ENCODE measurements at regions not wholly inside any gene's neighbourhood (a gene's known extent, or its start where the extent isn't known, plus 50 kb on each side); places are given as distances from the start of the nearest gene placed in this dataset.

DNA sequence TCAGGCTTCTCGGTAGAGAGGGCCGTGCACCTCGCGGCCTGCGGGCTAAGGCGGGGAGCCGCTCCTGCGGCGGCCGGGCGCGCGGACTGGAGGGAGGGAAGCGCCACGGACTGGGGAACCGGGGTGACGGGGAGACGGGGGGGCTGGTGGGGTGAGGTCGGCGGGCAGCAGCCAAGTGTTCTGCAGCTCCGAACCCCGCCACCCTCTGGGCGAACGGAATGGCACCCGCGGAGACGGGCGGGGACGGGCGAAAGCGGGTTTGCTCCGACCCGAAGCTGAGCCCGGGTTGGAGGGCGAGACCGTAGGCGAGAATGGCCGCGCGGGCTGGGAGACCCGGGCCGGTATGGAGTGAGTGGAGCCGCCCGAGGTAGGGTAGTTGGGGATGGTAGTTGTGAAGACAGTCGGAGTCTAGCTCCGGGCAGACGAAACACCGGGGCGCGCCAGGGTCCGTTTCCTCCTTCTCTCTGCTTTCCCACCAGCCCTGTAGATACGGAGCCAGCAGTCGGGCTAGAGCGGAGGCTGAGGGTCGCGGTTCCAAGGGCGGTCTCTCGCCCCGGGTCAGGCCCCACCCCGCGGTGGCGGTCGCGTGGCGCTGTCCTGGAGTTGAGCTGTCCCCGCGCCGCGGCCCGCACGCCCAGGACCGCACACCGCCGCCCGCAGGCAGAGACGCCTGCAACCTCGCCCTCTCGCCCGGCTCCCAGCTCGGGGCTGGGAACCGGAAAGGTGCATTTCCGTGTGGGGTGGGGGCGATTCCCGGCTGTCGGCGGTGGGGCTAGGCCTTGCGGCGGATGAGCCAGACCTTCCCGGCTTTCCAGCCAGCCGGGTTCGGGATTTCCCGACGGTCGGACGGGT lies 160.3 kb upstream of the SIX2 start:
- H3K27ac ChIP-seq (ENCODE audit: low read length) = no peak overlapping the region
- peak overlapping the region; percentile 6 for H3K4me3 ChIP-seq (ENCODE audit: low read length)
- H3K36me3 ChIP-seq (ENCODE audit: control insufficient read depth, insufficient read depth, low read length) = no peaks in the 10 kb centered on the region
- H3K27me3 ChIP-seq (ENCODE audit: control insufficient read depth, insufficient read depth, low read length) = peaks cover 81% of the 10 kb centered on the region
- no CpG with 5 or more reads among the region's 95 CpGs for WGBS (ENCODE audit: insufficient coverage, low lambda C conversion rate)
- H3K9me3 ChIP-seq (ENCODE audit: control insufficient read depth, low read depth, low read length) = peaks cover 6% of the 10 kb centered on the region
- H3K4me1 ChIP-seq (ENCODE audit: control insufficient read depth, insufficient read depth, low read length) = no peaks in the 10 kb centered on the region
- DNase-seq = peak in 1 of 2 donors; percentile 35

DNA sequence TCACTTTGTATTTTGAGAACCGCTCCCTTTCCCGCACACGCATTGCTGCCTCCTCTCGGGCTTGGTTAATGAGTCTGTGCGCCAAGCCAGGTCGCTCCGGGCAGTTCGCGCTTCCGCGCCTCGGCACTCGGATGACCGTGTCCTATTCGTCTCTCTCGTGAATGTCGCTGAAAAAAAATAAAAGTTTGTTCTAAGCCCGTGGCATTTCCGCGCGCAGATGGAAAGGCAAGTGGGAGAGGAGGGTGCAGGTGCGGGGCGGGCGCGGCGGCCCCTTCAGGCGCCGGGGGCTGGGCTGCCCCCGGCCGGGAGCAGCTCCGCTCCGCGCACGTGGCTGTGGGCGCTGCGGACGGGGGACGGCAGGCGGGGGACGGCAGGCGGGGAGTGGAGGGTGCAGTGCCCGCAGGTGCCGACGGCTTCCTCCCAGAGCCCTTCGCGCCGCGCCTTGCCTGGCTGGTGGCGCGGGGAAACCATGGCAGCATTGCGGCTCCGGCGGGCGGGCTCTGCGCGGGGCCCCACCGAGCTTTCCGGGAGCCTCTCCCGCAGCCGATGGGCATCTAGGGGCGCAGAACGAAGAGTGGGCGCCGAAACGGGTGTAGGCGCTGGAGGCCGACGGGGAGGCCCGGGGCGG lies 159.6 kb upstream of the SIX2 start:
- no CpG with 5 or more reads among the region's 70 CpGs for WGBS (ENCODE audit: insufficient coverage, low lambda C conversion rate)
- H3K4me3 ChIP-seq (ENCODE audit: low read length) = no peak overlapping the region
- peaks cover 81% of the 10 kb centered on the region for H3K27me3 ChIP-seq (ENCODE audit: control insufficient read depth, insufficient read depth, low read length)
- DNase-seq = peak in 1 of 2 donors; percentile 19
- no peaks in the 10 kb centered on the region for H3K4me1 ChIP-seq (ENCODE audit: control insufficient read depth, insufficient read depth, low read length)
- peaks cover 6% of the 10 kb centered on the region for H3K9me3 ChIP-seq (ENCODE audit: control insufficient read depth, low read depth, low read length)
- no peaks in the 10 kb centered on the region for H3K36me3 ChIP-seq (ENCODE audit: control insufficient read depth, insufficient read depth, low read length)
- no peak overlapping the region for H3K27ac ChIP-seq (ENCODE audit: low read length)

DNA sequence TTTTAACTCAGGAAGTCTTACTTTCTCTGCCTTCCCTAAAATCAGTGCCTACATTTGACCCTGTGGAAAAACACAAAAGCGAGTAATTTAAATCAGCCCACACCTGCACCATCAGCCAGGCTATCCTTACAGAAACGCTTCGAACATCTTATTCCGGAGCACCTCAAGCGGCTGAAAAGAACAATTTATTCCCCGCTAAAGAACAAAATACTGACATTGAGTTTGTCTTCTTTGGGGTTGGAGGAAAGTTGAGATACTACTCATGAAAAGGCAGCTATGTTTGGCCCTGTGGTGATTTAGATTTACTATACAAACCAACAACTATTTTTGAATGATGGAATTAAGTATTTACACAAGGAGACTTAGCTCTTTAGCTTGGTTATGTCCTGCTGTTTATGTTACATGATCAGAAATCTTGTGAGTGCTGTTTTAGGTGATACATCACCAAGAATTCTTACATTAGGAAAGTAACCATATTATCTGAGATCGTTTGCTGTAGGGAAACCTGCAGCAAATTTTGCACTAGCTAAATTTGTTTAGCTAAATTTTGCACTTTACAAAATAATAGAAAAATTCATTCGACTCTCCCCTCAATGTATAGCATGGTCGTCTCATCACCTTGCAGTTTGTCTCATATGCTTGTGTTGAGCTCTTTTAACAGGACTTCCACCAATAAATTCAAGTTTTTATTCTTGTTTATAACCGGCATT lies 158.8 kb upstream of the SIX2 start:
- Histone ChIP-seq H3K4me1 (ENCODE audit: control insufficient read depth, insufficient read depth, low read length) (no peaks in the 10 kb centered on the region), H3K27me3 (ENCODE audit: control insufficient read depth, insufficient read depth, low read length) (peaks cover 79% of the 10 kb centered on the region), H3K36me3 (ENCODE audit: control insufficient read depth, insufficient read depth, low read length) (no peaks in the 10 kb centered on the region), H3K4me3 (ENCODE audit: low read length) (no peak overlapping the region), H3K27ac (ENCODE audit: low read length) (no peak overlapping the region), H3K9me3 (ENCODE audit: control insufficient read depth, low read depth, low read length) (peaks cover 6% of the 10 kb centered on the region)
- no peak for DNase-seq
- WGBS (ENCODE audit: insufficient coverage, low lambda C conversion rate) = 0% methylated on average over 3 of the region's 10 CpGs

DNA sequence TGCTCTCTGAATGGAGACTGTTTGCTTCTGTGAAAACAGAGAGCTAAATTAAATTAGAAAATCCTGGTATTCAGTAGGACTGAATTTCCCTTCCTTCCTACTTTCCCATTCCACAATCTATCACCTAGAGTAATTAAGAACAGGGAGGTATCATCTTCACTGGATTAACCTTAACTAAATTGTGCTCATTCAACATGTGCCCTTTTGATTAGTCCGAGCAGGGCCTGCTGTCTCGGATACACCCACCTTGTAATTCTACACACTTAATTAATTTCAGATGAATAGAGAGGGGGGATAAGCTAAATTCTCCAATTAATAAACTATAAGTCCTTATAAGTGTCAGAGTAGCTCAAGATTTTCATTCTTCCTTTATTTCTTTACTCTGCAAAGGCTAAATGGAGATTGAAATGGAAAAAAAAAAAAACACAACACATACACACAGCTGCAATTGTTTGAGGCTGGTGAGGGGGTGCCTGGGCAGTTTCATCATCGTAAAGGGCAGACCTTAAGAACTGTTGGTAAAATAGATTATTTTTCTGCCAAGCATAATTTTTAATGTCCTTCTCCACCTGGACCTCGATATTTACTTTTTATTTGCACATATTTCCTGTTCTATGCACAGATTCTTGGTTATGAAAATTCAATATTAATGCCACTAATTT lies 157.1 kb upstream of the SIX2 start:
- Histone ChIP-seq H3K4me3 (ENCODE audit: low read length) (no peak overlapping the region), H3K4me1 (ENCODE audit: control insufficient read depth, insufficient read depth, low read length) (no peaks in the 10 kb centered on the region), H3K27me3 (ENCODE audit: control insufficient read depth, insufficient read depth, low read length) (peaks cover 80% of the 10 kb centered on the region), H3K27ac (ENCODE audit: low read length) (no peak overlapping the region), H3K9me3 (ENCODE audit: control insufficient read depth, low read depth, low read length) (peaks cover 6% of the 10 kb centered on the region), H3K36me3 (ENCODE audit: control insufficient read depth, insufficient read depth, low read length) (no peaks in the 10 kb centered on the region)
- no peak for DNase-seq
- WGBS (ENCODE audit: insufficient coverage, low lambda C conversion rate) = 64% methylated on average over 2 of the region's 4 CpGs

DNA sequence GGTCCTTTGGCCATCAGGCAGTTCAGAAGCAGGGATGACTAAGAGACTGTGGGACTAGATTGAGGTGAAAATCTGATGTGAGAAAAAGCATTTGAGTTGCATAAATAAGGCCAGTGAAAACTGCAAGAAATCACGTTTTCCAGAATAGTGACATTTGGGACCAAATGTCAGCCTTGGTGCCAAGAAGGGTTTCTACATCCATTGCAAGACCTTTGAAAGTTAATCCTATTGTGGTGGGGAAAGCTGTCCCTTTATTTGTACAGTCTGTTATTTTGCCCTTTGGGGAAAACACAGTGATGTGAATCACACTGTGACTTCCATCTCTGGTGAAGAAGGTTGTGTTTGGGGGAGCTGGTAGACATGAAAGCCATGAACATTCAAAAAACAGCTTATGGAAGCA lies 153.5 kb upstream of the SIX2 start:
- H3K27ac ChIP-seq (ENCODE audit: low read length) = no peak overlapping the region
- DNase-seq = no peak
- WGBS (ENCODE audit: insufficient coverage, low lambda C conversion rate) = no CpG with 5 or more reads among the region's 1 CpG
- no peaks in the 10 kb centered on the region for H3K36me3 ChIP-seq (ENCODE audit: control insufficient read depth, insufficient read depth, low read length)
- peaks cover 58% of the 10 kb centered on the region for H3K27me3 ChIP-seq (ENCODE audit: control insufficient read depth, insufficient read depth, low read length)
- no peak overlapping the region for H3K4me3 ChIP-seq (ENCODE audit: low read length)
- H3K4me1 ChIP-seq (ENCODE audit: control insufficient read depth, insufficient read depth, low read length) = no peaks in the 10 kb centered on the region
- H3K9me3 ChIP-seq (ENCODE audit: control insufficient read depth, low read depth, low read length) = no peaks in the 10 kb centered on the region

DNA sequence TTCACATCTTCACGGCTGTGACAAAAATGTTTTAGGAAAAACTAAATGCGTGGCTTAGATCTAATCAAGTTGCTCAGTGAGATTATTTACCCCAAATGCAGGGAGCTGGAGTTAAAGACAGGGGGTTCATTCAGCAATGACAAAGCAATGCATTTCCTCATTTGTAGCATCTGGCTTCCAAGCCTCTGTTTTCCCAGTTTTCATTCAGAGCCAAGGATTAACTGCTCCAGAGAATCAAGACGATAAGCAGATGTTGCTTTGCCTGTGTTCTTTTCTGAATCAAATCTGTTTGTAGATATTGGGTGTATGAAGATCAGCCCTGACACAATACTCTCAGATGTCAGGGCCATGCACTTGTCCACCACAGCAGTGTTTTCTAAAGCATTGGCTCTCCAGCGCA lies 147.4 kb upstream of the SIX2 start:
- peaks cover 23% of the 10 kb centered on the region for H3K27me3 ChIP-seq (ENCODE audit: control insufficient read depth, insufficient read depth, low read length)
- H3K4me1 ChIP-seq (ENCODE audit: control insufficient read depth, insufficient read depth, low read length) = no peaks in the 10 kb centered on the region
- H3K9me3 ChIP-seq (ENCODE audit: control insufficient read depth, low read depth, low read length) = no peaks in the 10 kb centered on the region
- no peak overlapping the region for H3K4me3 ChIP-seq (ENCODE audit: low read length)
- H3K27ac ChIP-seq (ENCODE audit: low read length) = no peak overlapping the region
- no peak for DNase-seq
- H3K36me3 ChIP-seq (ENCODE audit: control insufficient read depth, insufficient read depth, low read length) = no peaks in the 10 kb centered on the region
- WGBS (ENCODE audit: insufficient coverage, low lambda C conversion rate) = no CpG with 5 or more reads among the region's 4 CpGs

DNA sequence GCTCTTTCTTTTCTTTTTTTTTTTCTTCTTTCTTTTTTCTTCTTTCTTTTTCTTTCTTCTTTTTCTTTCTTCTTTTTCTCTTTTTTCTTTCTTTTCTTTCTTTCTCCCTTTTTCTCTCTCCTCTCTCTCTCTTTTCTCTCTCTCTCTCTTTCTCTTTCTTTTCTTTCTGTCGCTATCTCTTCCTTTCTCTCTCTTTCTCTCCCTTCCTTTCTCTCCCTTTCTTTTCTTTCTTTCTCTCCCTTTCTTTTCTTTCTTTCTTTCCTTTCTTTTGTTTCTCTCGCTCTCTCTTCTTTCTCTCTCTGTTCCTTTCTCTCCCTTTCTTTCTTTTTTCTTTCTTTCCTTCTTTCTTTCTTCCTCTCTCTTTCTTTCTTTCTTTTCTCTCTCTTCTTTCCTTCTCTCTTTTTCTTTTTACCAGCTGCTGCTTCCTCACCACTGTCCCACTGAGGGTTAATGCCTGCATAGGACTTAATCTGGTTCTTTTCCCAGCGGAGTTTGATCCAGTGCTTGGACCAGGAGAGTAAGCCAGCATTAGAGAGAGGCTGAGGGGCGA lies 145.4 kb upstream of the SIX2 start:
- H3K27ac ChIP-seq (ENCODE audit: low read length) = no peak overlapping the region
- no peaks in the 10 kb centered on the region for H3K9me3 ChIP-seq (ENCODE audit: control insufficient read depth, low read depth, low read length)
- no peak for DNase-seq
- peaks cover 21% of the 10 kb centered on the region for H3K27me3 ChIP-seq (ENCODE audit: control insufficient read depth, insufficient read depth, low read length)
- WGBS (ENCODE audit: insufficient coverage, low lambda C conversion rate) = 92% methylated on average over 2 of the region's 4 CpGs
- H3K36me3 ChIP-seq (ENCODE audit: control insufficient read depth, insufficient read depth, low read length) = no peaks in the 10 kb centered on the region
- H3K4me3 ChIP-seq (ENCODE audit: low read length) = no peak overlapping the region
- no peaks in the 10 kb centered on the region for H3K4me1 ChIP-seq (ENCODE audit: control insufficient read depth, insufficient read depth, low read length)

DNA sequence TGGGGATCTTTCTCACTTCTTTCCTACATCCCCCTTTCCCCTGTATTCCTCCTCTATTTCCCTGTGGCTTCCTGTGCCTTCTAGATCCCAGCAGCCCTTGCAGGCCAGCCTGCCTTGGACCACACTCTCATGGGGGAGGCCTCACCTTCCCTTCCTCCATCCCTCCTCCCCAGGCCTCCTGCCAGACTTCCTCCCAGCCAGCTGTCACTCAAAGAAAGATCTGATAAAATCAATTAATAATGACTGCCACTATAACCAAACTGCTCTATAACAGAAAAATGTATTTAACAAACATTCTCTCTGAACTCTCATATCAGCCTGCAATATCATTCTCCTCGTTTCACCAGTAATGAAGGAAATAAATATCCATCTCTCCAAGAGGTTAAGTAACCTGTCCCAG lies 144.9 kb upstream of the SIX2 start:
- H3K4me3 ChIP-seq (ENCODE audit: low read length) = no peak overlapping the region
- H3K27me3 ChIP-seq (ENCODE audit: control insufficient read depth, insufficient read depth, low read length) = peaks cover 18% of the 10 kb centered on the region
- H3K4me1 ChIP-seq (ENCODE audit: control insufficient read depth, insufficient read depth, low read length) = no peaks in the 10 kb centered on the region
- 57% methylated on average over 1 of the region's 1 CpG for WGBS (ENCODE audit: insufficient coverage, low lambda C conversion rate)
- no peak overlapping the region for H3K27ac ChIP-seq (ENCODE audit: low read length)
- H3K9me3 ChIP-seq (ENCODE audit: control insufficient read depth, low read depth, low read length) = no peaks in the 10 kb centered on the region
- no peaks in the 10 kb centered on the region for H3K36me3 ChIP-seq (ENCODE audit: control insufficient read depth, insufficient read depth, low read length)
- no peak for DNase-seq

DNA sequence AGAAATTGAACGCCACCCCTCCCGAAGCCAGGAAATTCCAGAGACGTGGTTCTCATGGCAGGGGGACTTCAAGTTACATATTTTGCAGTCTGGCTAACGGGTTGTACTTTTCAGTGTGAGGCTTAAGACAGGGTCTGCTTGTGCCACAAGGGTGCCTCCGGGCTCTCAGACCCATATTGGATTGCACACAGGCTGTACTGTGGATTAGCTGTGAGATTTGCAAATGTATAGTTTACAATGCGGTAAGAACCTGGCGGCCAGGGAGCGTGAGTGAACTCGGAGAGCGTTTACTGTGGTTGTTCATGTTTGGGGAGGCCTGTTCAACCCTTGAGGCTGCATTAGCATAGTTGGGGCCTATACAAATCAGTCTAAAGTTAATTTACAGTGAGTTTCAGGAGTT lies 143.9 kb upstream of the SIX2 start:
- Histone ChIP-seq H3K4me3 (ENCODE audit: low read length) (no peak overlapping the region), H3K27me3 (ENCODE audit: control insufficient read depth, insufficient read depth, low read length) (peaks cover 16% of the 10 kb centered on the region), H3K4me1 (ENCODE audit: control insufficient read depth, insufficient read depth, low read length) (no peaks in the 10 kb centered on the region), H3K9me3 (ENCODE audit: control insufficient read depth, low read depth, low read length) (no peaks in the 10 kb centered on the region), H3K36me3 (ENCODE audit: control insufficient read depth, insufficient read depth, low read length) (no peaks in the 10 kb centered on the region), H3K27ac (ENCODE audit: low read length) (no peak overlapping the region)
- WGBS (ENCODE audit: insufficient coverage, low lambda C conversion rate) = no CpG with 5 or more reads among the region's 10 CpGs
- DNase-seq = no peak

DNA sequence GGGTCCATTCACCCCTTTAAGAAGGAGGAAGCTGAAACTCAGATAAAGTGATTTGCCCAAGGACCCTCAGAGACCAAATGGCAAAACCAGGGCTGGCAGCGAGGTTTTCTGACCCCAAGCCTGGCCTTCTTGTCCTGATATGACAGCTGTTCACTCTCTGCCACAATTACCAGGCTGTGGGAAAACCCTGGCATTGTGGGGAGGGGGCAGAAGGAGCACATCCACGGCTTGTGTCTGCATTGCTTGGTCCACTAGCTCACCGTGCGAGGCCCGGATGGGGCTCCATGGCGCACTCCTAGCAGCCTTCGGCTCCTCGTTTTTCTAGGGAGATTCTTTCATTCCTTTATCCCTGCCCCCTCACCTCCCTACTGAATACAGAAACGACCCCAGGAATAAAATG lies 143.4 kb upstream of the SIX2 start:
- no peak for DNase-seq
- no CpG with 5 or more reads among the region's 9 CpGs for WGBS (ENCODE audit: insufficient coverage, low lambda C conversion rate)
- Histone ChIP-seq H3K4me1 (ENCODE audit: control insufficient read depth, insufficient read depth, low read length) (no peaks in the 10 kb centered on the region), H3K36me3 (ENCODE audit: control insufficient read depth, insufficient read depth, low read length) (no peaks in the 10 kb centered on the region), H3K27ac (ENCODE audit: low read length) (no peak overlapping the region), H3K4me3 (ENCODE audit: low read length) (no peak overlapping the region), H3K27me3 (ENCODE audit: control insufficient read depth, insufficient read depth, low read length) (peaks cover 13% of the 10 kb centered on the region), H3K9me3 (ENCODE audit: control insufficient read depth, low read depth, low read length) (no peaks in the 10 kb centered on the region)

Measured in large intestine (tissue), 3 donors.